Immature natural killer cell (primary cell): ENCODE measurements at regions not wholly inside any gene's neighbourhood (a gene's known extent, or its start where the extent isn't known, plus 50 kb on each side); places are given as distances from the start of the nearest gene placed in this dataset.
A peak's percentile ranks its signal among the peaks of the same experiment; 100 is the strongest.
"Not testable (repeated sequence)": the region's sequence is repeated elsewhere in the genome, so short reads cannot be mapped to it uniquely, and the experiment has no call there.

Experiments
- DNase-seq, 3 donors: peaks; one replicate each; pipeline ENCODE4 v3.0.0; 2022; ENCODE audit warnings: mixed read lengths in 1 of 3
- H3K27ac Mint-ChIP-seq, 6 donors: one replicate each; pipeline ENCODE4 v1.8.0; 2020; ENCODE audit warnings: mixed read lengths in 6 of 6, mild to moderate bottlenecking in 5 of 6, inconsistent platforms in 4 of 6, moderate library complexity in 3 of 6
- H3K27me3 Mint-ChIP-seq, 3 donors: one replicate each; pipeline ENCODE4 v1.8.0; 2020 to 2021; ENCODE audit warnings: low read depth in 3 of 3, mild to moderate bottlenecking in 3 of 3, mixed read lengths in 3 of 3, moderate library complexity in 3 of 3, inconsistent platforms in 1 of 3
- H3K36me3 Mint-ChIP-seq, 3 donors: one replicate each; pipeline ENCODE4 v1.8.0; 2020; ENCODE audit warnings: mixed read lengths in 3 of 3, inconsistent platforms in 2 of 3, mild to moderate bottlenecking in 2 of 3
- H3K4me1 Mint-ChIP-seq, 2 donors: one replicate each; pipeline ENCODE4 v1.8.0; 2020; ENCODE audit warnings: inconsistent platforms in 2 of 2, mild to moderate bottlenecking in 2 of 2, mixed read lengths in 2 of 2, moderate library complexity in 1 of 2
- H3K4me3 Mint-ChIP-seq, 5 donors: one replicate each; pipeline ENCODE4 v1.8.0; 2020; ENCODE audit warnings: mild to moderate bottlenecking in 5 of 5, mixed read lengths in 5 of 5, inconsistent platforms in 3 of 5, moderate library complexity in 3 of 5
- H3K9me3 Mint-ChIP-seq, 6 donors: one replicate each; pipeline ENCODE4 v1.8.0; 2020; ENCODE audit warnings: mild to moderate bottlenecking in 6 of 6, mixed read lengths in 6 of 6, inconsistent platforms in 4 of 6, moderate library complexity in 3 of 6

DNA sequence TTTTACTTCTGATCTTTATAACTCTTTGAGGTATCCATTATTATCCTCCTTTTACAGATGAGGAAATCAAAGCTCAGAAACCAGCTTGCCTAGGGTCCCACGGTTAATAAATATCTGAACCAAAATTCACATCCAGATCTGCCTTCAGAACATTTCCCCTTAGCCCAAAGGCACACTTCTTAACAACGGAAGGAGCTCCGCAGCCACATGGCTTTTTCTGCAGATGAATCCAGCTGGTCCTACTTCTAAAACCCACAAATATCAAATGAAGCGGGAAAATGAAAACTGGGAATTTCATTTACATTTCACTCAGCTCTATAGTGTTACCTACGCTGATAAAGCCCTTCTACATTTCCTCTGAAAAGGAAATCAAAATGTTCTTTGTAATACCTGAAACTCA, 357.0 kb upstream of the ID2 start:
- no peaks in the 10 kb centered on the region for H3K9me3 Mint-ChIP-seq
- DNase-seq = no peak
- H3K4me3 Mint-ChIP-seq = peak overlapping the region; percentile 80 to 89 (median 85)
- H3K27me3 Mint-ChIP-seq = peaks cover 0 to 4% (median 4%) of the 10 kb centered on the region in 3 donors
- H3K4me1 Mint-ChIP-seq = peaks cover 93 to 100% of the 10 kb centered on the region in 2 donors
- H3K36me3 Mint-ChIP-seq = peaks cover 7 to 20% (median 11%) of the 10 kb centered on the region in 3 donors
- peak overlapping the region; percentile 92 to 97 (median 94) for H3K27ac Mint-ChIP-seq

DNA sequence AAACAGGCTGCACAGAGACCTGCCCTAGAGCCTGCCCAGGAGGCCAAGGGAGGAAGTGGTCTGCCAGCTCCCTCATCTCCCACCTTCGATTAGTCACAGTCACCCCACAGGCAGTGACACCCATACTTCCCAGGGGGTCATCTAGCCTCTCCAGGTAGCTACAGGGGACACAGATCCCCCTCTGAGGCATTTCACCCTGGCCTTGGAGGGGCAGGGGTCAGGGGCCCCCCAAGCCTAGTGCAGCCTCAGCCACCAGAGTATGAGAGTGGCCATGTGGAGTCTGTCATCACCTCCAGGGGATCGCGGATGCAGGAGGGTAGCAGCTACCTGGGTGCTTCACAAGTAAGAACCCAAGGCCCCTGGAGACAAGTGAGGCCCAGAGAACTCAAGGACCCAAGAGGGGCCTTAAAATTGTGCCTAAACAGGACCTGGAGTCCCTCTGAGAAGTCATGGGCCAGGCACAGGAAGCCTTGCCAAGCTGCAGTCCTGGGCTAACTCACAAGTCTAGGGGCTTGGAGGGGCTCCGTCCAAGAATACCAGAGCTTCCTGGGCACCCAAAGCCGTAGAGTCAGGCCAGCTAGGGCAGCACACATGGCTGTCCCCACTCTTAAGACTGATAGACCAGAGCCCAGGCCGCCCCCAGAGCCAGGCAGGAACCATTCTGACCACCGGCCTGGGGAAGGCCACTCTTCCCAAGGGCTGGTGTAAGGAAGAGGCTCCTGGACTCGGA, 354.3 kb upstream of the ID2 start:
- H3K36me3 Mint-ChIP-seq = peaks cover 0 to 3% (median 0%) of the 10 kb centered on the region in 3 donors
- H3K9me3 Mint-ChIP-seq = peaks cover 0 to 2% (median 0%) of the 10 kb centered on the region in 6 donors
- peaks cover 99 to 100% of the 10 kb centered on the region in 2 donors for H3K4me1 Mint-ChIP-seq
- peak overlapping the region in 4 of 5 donors; percentile 11 to 89 (median 70) for H3K4me3 Mint-ChIP-seq
- H3K27ac Mint-ChIP-seq = peak overlapping the region; percentile 92 to 97 (median 94)
- no peak for DNase-seq
- peaks cover 0 to 4% (median 4%) of the 10 kb centered on the region in 3 donors for H3K27me3 Mint-ChIP-seq

DNA sequence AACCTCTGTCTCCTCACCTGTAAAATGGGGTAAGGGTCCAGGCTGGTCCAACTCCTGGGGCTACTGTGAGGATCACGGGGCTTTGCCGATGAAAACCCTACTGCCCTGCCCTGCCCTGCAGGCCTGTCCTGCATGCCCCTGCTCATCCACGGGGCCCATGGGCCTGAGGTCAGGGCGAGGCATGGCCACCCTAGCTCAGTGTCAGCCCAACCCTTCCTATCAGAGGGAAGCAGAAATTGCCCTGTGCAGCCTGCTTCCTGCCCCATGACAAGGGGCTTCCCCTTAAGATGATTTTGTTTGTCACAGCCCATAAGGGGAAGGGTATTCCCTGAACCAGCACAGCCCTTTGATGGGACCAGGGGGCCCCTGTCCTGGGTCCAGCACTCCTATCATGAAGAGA, 353.6 kb upstream of the ID2 start:
- Mint-ChIP-seq H3K9me3 (peaks cover 0 to 2% (median 0%) of the 10 kb centered on the region in 6 donors), H3K4me1 (peaks cover 99 to 100% of the 10 kb centered on the region in 2 donors), H3K27me3 (peaks cover 0 to 4% (median 4%) of the 10 kb centered on the region in 3 donors), H3K4me3 (peak overlapping the region in 3 of 5 donors; percentile 14 to 33 (median 17)), H3K36me3 (peaks cover 0 to 3% (median 0%) of the 10 kb centered on the region in 3 donors), H3K27ac (peak overlapping the region in 5 of 6 donors; percentile 19 to 97 (median 70))
- DNase-seq = no peak

DNA sequence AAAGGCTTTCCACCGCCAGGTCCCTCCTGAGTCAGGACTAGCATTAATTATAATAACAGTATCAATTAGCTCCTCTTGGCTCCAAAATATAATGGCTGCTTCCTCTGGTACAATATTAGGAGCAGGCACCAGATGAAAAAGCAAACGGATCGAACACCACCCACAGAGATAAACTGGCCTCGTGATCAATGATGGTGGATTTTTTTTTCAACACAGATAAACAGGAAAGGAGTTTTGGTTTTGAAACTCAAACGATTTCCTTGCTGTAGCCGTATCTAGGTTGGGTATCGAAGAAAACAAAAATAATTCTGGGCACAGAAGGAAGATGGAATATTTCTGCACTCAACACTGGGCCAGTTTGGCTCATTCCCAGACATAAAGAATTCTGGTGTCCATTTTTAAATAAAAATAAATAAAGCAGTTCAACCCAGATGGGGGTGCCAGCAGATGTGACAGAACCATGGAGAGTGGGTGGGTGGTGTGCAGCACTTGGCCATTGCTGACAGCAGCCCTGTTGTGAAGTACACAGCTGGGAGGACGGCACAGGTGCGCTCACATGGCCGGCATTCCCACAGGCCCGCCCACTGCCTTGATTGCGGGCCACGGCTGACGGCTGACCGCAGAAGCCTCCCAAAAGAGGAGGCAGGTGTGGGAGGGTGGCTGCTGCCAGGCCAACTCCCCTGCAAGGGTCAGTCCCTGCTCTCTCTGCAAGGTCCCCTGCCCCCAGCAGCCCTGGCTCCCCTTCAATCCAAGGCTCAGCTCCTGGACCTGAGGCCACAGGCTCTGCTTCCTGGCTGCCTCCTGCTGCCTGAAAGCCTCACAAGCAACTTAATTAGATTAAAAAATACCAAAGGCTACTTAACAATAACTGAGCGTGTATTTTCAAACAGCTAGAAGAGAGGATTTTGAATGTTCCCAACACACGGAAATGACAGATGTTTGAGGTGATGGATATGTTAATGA, 351.9 kb upstream of the ID2 start:
- H3K4me3 Mint-ChIP-seq = peak overlapping the region; percentile 7 to 58 (median 50)
- H3K4me1 Mint-ChIP-seq = peaks cover 97 to 100% of the 10 kb centered on the region in 2 donors
- peak overlapping the region; percentile 70 to 97 (median 90) for H3K27ac Mint-ChIP-seq
- peaks cover 0 to 4% (median 3%) of the 10 kb centered on the region in 3 donors for H3K27me3 Mint-ChIP-seq
- DNase-seq = no peak
- peaks cover 0 to 2% (median 0%) of the 10 kb centered on the region in 6 donors for H3K9me3 Mint-ChIP-seq
- peaks cover 0 to 3% (median 0%) of the 10 kb centered on the region in 3 donors for H3K36me3 Mint-ChIP-seq

DNA sequence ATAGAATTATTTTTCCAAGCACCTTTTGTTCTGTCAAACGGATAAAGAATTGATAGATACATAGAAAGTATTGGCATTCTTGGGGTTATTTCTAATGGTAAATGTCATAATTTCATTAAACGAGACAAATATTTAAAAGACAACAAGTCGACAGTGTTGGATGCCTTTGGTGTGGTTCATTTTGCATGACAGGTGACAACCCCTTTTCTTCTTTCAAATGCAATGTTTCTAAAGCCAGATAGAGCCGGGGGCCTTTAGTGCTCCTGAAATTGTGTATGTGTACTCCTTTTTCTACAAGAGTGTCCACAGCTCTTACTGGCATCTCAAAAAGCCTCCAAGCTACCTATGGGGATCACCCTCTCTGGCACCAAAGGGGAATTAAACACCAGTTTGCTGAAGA, 350.8 kb upstream of the ID2 start:
- no peak for DNase-seq
- Mint-ChIP-seq H3K27ac (peak overlapping the region; percentile 81 to 97 (median 90)), H3K4me1 (peaks cover 97 to 100% of the 10 kb centered on the region in 2 donors), H3K4me3 (peak overlapping the region in 2 of 5 donors; percentile 12 to 23), H3K27me3 (peaks cover 3 to 8% (median 4%) of the 10 kb centered on the region in 3 donors), H3K36me3 (peaks cover 0 to 3% (median 0%) of the 10 kb centered on the region in 3 donors), H3K9me3 (peaks cover 0 to 2% (median 0%) of the 10 kb centered on the region in 6 donors)

DNA sequence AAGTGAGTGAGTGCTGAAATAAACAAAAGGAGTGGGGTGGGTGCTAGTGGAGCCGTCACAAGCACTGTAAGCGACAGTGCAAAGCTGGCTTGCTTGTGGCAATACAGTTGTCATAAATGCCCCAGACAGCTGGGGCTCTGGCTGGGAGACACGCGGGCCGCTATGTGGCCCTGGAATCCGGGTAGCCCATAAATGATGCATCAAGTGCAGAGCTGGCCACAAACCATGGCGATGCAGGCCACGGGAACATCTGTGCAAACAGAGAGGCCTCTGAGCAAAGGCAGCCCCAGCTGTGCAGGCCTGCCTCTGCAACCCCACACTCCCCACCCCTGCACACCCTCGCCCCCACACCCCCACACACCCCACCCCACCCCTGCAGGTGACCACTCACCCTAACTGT, 349.2 kb upstream of the ID2 start:
- Mint-ChIP-seq H3K36me3 (peaks cover 0 to 3% (median 3%) of the 10 kb centered on the region in 3 donors), H3K4me3 (peak overlapping the region in 3 of 5 donors; percentile 34 to 55 (median 51)), H3K27me3 (peaks cover 0 to 8% (median 5%) of the 10 kb centered on the region in 3 donors), H3K27ac (peak overlapping the region; percentile 81 to 97 (median 90)), H3K4me1 (peaks cover 95 to 100% of the 10 kb centered on the region in 2 donors), H3K9me3 (peaks cover 0 to 2% (median 0%) of the 10 kb centered on the region in 6 donors)
- DNase-seq = no peak

DNA sequence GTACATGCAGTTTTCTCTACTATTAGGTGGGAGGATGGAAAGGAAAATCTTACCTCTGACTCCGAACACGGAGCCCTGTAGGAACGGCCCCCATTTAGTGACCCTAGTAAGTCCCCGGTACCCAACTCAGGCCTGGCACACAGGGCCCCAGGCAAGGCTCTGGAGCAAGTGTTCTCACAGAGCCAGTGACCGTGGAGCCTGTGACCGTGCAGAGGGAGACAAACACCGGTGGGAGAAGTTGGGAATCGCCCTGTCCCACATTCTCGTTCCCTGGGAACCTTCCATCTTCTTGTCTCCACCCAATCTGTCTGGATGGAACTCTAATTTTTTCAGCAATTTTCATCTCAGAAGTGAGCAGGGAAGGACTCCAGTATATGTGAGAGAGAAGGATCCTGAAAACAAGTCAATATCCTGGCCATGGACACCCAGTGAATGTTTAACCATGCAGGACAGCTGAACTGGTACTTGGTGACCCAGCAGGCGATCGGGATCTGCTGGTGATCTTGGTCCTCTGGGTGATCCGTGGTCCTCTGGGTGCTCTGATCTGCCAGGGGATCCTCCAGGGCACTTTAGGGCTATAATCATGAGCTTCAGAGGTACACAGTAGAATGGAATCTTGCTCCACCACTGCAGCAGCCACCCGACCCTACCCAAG, 348.6 kb upstream of the ID2 start:
- H3K4me3 Mint-ChIP-seq = peak overlapping the region; percentile 37 to 60 (median 54)
- H3K27me3 Mint-ChIP-seq = peaks cover 0 to 8% (median 5%) of the 10 kb centered on the region in 3 donors
- no peak for DNase-seq
- peaks cover 94 to 100% of the 10 kb centered on the region in 2 donors for H3K4me1 Mint-ChIP-seq
- H3K27ac Mint-ChIP-seq = peak overlapping the region; percentile 76 to 97 (median 88)
- H3K36me3 Mint-ChIP-seq = peaks cover 0 to 5% (median 3%) of the 10 kb centered on the region in 3 donors
- peaks cover 0 to 2% (median 0%) of the 10 kb centered on the region in 6 donors for H3K9me3 Mint-ChIP-seq

DNA sequence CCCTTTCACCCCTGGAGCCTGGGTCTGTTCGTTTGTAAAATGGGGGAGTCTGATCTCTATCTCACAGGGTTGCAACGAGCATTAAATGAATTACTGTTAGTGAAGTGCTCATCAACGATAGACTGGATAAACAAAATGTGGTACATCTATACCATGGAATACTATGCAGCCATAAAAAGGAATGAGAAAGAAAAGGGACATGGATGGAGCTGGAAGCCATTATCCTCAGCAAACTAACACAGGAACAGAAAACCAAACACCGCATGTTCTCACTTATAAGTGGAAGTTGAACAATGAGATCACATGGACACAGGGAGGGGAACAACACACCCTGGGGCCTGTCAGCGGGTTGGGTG, 348.0 kb upstream of the ID2 start:
- not testable (repeated sequence) for H3K9me3 Mint-ChIP-seq, H3K27me3 Mint-ChIP-seq, DNase-seq, H3K36me3 Mint-ChIP-seq
- Mint-ChIP-seq H3K27ac (peak overlapping the region; percentile 76 to 97 (median 88)), H3K4me3 (peak overlapping the region; percentile 37 to 60 (median 54)), H3K4me1 (peaks cover 93 to 100% of the 10 kb centered on the region in 2 donors)

DNA sequence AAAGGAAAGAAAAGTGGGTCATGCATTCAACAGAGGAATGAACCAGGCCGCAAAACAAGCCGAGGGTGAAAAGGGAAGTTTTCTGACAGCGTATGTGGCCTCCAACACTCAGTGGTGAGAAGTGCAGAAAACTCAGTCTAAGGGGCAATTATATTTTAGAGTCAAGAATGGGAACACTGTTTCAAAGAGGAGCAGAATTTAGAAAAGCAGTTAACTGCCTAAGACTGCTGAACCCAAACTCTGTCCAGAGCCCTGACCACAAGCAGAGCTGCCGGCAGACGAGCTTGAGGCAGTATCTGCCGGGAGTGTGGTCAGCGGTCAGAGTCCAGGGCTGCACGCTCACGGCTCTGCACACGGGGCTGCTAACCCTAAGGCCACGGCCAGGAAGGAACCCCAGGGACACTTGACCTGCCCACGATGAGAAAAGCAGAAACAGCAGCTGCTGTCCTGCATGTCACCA, 347.0 kb upstream of the ID2 start:
- Mint-ChIP-seq H3K27me3 (peaks cover 0 to 8% (median 5%) of the 10 kb centered on the region in 3 donors), H3K27ac (peak overlapping the region; percentile 88 to 99 (median 96)), H3K4me1 (peaks cover 84 to 96% of the 10 kb centered on the region in 2 donors), H3K36me3 (peaks cover 0 to 5% (median 0%) of the 10 kb centered on the region in 3 donors), H3K4me3 (peak overlapping the region; percentile 77 to 89 (median 81)), H3K9me3 (peaks cover 0 to 2% (median 0%) of the 10 kb centered on the region in 6 donors)
- peak; percentile 49 to 62 (median 51) for DNase-seq

DNA sequence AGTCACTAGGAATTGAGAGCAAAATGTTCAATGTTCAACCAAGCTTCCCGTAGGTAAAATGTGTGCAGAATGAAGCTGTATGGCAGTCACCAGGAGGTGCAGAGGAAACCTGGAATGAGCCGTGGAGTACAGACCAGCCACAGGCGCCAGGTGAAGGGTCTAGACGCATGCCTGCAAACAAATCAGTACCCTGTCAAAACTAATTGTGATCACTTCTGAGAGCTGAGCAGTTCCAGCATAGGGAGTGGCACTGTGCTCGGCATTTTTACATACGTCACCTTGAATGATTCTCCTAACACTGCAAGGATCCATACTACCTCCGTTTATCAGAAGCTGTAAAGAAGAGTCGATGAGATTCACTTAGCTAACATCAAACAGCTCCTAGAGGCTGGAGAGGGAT, 346.1 kb upstream of the ID2 start:
- Mint-ChIP-seq H3K36me3 (peaks cover under 1 to 6% (median under 1%) of the 10 kb centered on the region in 3 donors), H3K9me3 (peaks cover 0 to 2% (median 0%) of the 10 kb centered on the region in 6 donors), H3K4me1 (peaks cover 78 to 89% of the 10 kb centered on the region in 2 donors), H3K4me3 (peak overlapping the region in 4 of 5 donors; percentile 77 to 89 (median 80)), H3K27me3 (peaks cover 0 to 8% (median 5%) of the 10 kb centered on the region in 3 donors), H3K27ac (peak overlapping the region; percentile 88 to 99 (median 96))
- no peak for DNase-seq

DNA sequence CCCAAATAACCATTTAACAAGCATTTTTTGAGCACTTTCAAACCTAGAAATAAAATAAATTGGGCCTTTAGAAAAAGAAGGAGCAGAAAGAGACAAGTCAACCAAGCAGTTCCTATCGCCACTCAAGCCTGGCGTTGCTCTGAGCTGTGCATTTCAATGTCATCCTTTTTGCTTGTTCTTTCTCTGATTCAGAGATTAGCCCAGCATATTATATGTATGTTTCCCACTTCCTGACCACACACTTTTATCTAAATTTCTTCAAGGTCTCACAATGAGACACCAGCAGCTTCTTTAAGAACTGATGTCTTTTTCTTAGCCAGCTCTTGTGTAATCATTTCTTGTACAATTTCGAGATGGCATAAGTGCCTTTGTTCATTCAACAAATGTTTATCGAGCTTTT, 344.5 kb upstream of the ID2 start:
- peak; percentile 48 to 67 (median 66) for DNase-seq
- Mint-ChIP-seq H3K9me3 (no peaks in the 10 kb centered on the region), H3K27ac (peak overlapping the region; percentile 83 to 96 (median 95)), H3K36me3 (peaks cover 3 to 16% (median 13%) of the 10 kb centered on the region in 3 donors), H3K4me1 (peaks cover 64 to 85% of the 10 kb centered on the region in 2 donors), H3K4me3 (peak overlapping the region; percentile 65 to 83 (median 71)), H3K27me3 (peaks cover 2 to 9% (median 5%) of the 10 kb centered on the region in 3 donors)

DNA sequence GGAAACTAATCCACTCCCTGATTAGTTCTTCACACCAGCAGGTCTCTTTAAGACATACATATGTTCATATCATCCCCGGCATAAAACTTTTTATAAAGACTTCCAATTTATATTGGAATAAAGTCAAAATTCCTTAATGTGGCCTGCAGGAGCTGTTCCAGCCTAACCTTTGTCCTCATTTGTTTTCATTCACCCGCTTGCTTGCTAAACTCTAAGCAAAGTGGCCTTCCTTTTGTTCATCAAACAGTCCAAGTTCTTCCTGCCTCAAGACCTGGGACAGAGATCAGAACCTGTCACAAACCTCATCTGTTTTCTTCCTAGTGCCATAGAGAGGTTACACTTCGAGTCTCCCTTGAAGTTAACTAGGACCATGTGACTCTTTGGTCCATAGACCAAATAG, 339.4 kb upstream of the ID2 start:
- Mint-ChIP-seq H3K4me3 (no peak overlapping the region), H3K4me1 (peaks cover 54 to 85% of the 10 kb centered on the region in 2 donors), H3K9me3 (no peaks in the 10 kb centered on the region), H3K36me3 (peaks cover 3 to 18% (median 13%) of the 10 kb centered on the region in 3 donors), H3K27me3 (peaks cover 2 to 8% (median 4%) of the 10 kb centered on the region in 3 donors), H3K27ac (peak overlapping the region in 3 of 6 donors; percentile 38 to 66 (median 45))
- DNase-seq = no peak
